Stimulated activated naive CD4-positive, alpha-beta T cell (primary cell): ENCODE measurements at regions not wholly inside any gene's neighbourhood (a gene's known extent, or its start where the extent isn't known, plus 50 kb on each side); places are given as distances from the start of the nearest gene placed in this dataset.
"Not testable (repeated sequence)": the region's sequence is repeated elsewhere in the genome, so short reads cannot be mapped to it uniquely, and the experiment has no call there.

ENCODE experiments used
- DNase-seq, 6 experiments: peaks; one replicate each; lab custom pipeline; 2025; lab: John Stamatoyannopoulos, UW

- DNase-seq = no peak
These were observed 323.3 kb upstream of the DUSP10 start for GRCh38 chr1:222065234-222065633.

- DNase-seq = no peak
These were observed 322.7 kb upstream of the DUSP10 start for GRCh38 chr1:222064388-222065211.

GRCh38 chr1:222062640-222063039 is 320.8 kb upstream of the DUSP10 start:
- DNase-seq = no peak

GRCh38 chr1:222061711-222062359 is 319.9 kb upstream of the DUSP10 start:
- no peak for DNase-seq

GRCh38 chr1:222060210-222060916 is 318.5 kb upstream of the DUSP10 start:
- DNase-seq = no peak

- no peak for DNase-seq
These were observed 316.4 kb upstream of the DUSP10 start for GRCh38 chr1:222058249-222058648.

- no peak for DNase-seq
These were observed 315.3 kb upstream of the DUSP10 start for GRCh38 chr1:222057162-222057561.

GRCh38 chr1:222054416-222054815 is 312.5 kb upstream of the DUSP10 start:
- no peak for DNase-seq

- no peak for DNase-seq
These were observed 312.0 kb upstream of the DUSP10 start for GRCh38 chr1:222053790-222054294.

GRCh38 chr1:222051311-222051710 is 309.4 kb upstream of the DUSP10 start:
- DNase-seq = not testable (repeated sequence)

GRCh38 chr1:222049661-222050060 is 307.8 kb upstream of the DUSP10 start:
- not testable (repeated sequence) for DNase-seq

- DNase-seq = no peak
These were observed 307.3 kb upstream of the DUSP10 start for GRCh38 chr1:222049176-222049575.

GRCh38 chr1:222048094-222048595 is 306.3 kb upstream of the DUSP10 start:
- DNase-seq = no peak

- no peak for DNase-seq
These were observed 305.5 kb upstream of the DUSP10 start for GRCh38 chr1:222047366-222047765.

GRCh38 chr1:222046684-222047263 is 304.9 kb upstream of the DUSP10 start:
- DNase-seq = no peak

- no peak for DNase-seq
These were observed 303.9 kb upstream of the DUSP10 start for GRCh38 chr1:222045786-222046185.

GRCh38 chr1:222045236-222045635 is 303.3 kb upstream of the DUSP10 start:
- no peak for DNase-seq

GRCh38 chr1:222043444-222044292 is 301.8 kb upstream of the DUSP10 start:
- DNase-seq = no peak

GRCh38 chr1:222042120-222042519 is 300.2 kb upstream of the DUSP10 start:
- DNase-seq = no peak

- no peak for DNase-seq
These were observed 299.1 kb upstream of the DUSP10 start for GRCh38 chr1:222040955-222041354.
